Spleen (tissue), 11 donors: ENCODE measurements at regions not wholly inside any gene's neighbourhood (a gene's known extent, or its start where the extent isn't known, plus 50 kb on each side); places are given as distances from the start of the nearest gene placed in this dataset.

Experiments
- DNase-seq: peaks from one replicate; pipeline ENCODE4 v3.0.0-alpha.2; 2020
- H3K27ac ChIP-seq, 8 donors: fragments of 200-600 bp; sonication (generic) in 7 of 8; 1 replicate in 4 of 8; 2 replicates in 4 of 8; pipeline versions ENCODE4 v1.5.0 to v1.8.0; 2016 to 2021; ENCODE audit warnings: inconsistent platforms in 4 of 8, mild to moderate bottlenecking in 4 of 8, moderate library complexity in 1 of 8
- H3K27me3 ChIP-seq, 7 donors: fragments of 200-600 bp; sonication (generic) in 6 of 7; replicated peaks in 1 of 7; 1 replicate in 4 of 7; 2 replicates in 3 of 7; pipeline versions ENCODE4 v1.5.0 to v1.8.0; 2016 to 2021; ENCODE audit warnings: inconsistent platforms in 3 of 7, mild to moderate bottlenecking in 1 of 7
- H3K36me3 ChIP-seq, 6 donors: fragments of 200-600 bp; sonication (generic) in 5 of 6; 1 replicate in 4 of 6; 2 replicates in 2 of 6; pipeline versions ENCODE4 v1.5.0 to v1.8.0; 2016 to 2021; ENCODE audit warnings: inconsistent platforms in 2 of 6
- H3K4me1 ChIP-seq, 6 donors: fragments of 200-600 bp; sonication (generic) in 5 of 6; 1 replicate in 3 of 6; 2 replicates in 3 of 6; pipeline versions ENCODE4 v1.5.0 to v1.8.0; 2016 to 2021; ENCODE audit warnings: inconsistent platforms in 3 of 6
- H3K4me3 ChIP-seq, 8 donors: fragments of 200-600 bp; sonication (generic) in 7 of 8; 1 replicate in 4 of 8; 2 replicates in 4 of 8; pipeline versions ENCODE4 v1.5.0 to v1.8.0; 2016 to 2021; ENCODE audit warnings: inconsistent platforms in 4 of 8, mild to moderate bottlenecking in 4 of 8, moderate library complexity in 2 of 8
- H3K9me3 ChIP-seq, 8 donors: fragments of 200-600 bp; sonication (generic) in 7 of 8; 1 replicate in 4 of 8; 2 replicates in 4 of 8; pipeline versions ENCODE4 v1.5.0 to v1.8.0; 2016 to 2021; ENCODE audit warnings: inconsistent platforms in 4 of 8
- POLR2A ChIP-seq, 3 donors: fragments of 450-650 bp; IDR thresholded peaks; one replicate each; pipeline ENCODE4 v1.5.1; 2017; ENCODE audit warnings: antibody characterized with exemption in 3 of 3, mild to moderate bottlenecking in 1 of 3
- POLR2AphosphoS5 ChIP-seq, 3 donors: sonication (generic); formaldehyde crosslinking; IDR thresholded peaks; one replicate each; pipeline ENCODE4 v1.5.1; 2017; ENCODE audit warnings: antibody characterized with exemption in 3 of 3
- WGBS, 5 donors: extraction: QIAGEN DNeasy Blood & Tissue Kit in 3 of 5; methylation state at CpG; one replicate each; pipeline versions ENCODE4 v1.1.5 to v1.1.7; 2013 to 2018; 5-methylcytosine and 5-hydroxymethylcytosine counted together
- intact Hi-C: fragments of 100-400 bp; cut with DNase I; formaldehyde crosslinking; loops from one replicate; pipeline ENCODE4 v1.15.0; 2023; ENCODE audit warnings: low total_unique reads
- TF ChIP-seq, protein P1 (sequence below), 11 experiments: fragments of 200-600 bp in 7 of 11; fragments of 450-650 bp in 4 of 11; sonication (generic) in 4 of 11; IDR thresholded peaks in 8 of 11; conservative IDR thresholded peaks in 3 of 11; 1 replicate in 7 of 11; 2 replicates in 4 of 11; pipeline versions ENCODE4 v1.4.0 to v1.8.0; 2016 to 2021; ENCODE audit warnings: antibody characterized with exemption in 11 of 11, inconsistent platforms in 4 of 11, mild to moderate bottlenecking in 1 of 11
- donor health status: healthy with polysubstance abuse.
- donor health status: DM: no; HTN: no; CAD: no; lungs with moderate emphysema.
- donor health status: DM: no; HTN: no; CAD: no.
- donor health status: Bipolar disorder and iron deficiency.
- donor health status: healthy.
- donor health status: DM: no; HTN: no; CAD: no.
- donor health status: DM: yes; HTN: yes; CAD: no.

DNA sequence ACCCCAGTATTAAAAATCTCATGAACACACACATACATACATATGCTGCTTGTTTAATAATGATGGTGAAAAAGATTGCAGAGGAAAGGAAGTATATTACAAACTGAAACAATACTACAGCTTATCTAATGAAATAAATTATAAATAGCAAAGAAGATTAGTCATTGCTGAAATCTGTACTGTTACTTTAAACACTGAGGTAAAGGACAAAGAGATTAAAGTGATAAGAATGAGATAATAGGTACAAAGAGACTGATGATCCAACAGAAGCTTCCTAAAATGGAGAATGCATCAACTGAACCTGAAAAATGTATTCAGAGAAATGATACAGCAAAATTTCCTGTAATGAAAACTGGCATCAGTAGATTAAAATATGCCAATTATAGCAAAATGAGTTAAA, 91.5 kb upstream of the KCND2 start:
- no peak for TF ChIP-seq POLR2A (IDR thresholded peaks at IDR 0.05)
- TF ChIP-seq, protein P1, sequence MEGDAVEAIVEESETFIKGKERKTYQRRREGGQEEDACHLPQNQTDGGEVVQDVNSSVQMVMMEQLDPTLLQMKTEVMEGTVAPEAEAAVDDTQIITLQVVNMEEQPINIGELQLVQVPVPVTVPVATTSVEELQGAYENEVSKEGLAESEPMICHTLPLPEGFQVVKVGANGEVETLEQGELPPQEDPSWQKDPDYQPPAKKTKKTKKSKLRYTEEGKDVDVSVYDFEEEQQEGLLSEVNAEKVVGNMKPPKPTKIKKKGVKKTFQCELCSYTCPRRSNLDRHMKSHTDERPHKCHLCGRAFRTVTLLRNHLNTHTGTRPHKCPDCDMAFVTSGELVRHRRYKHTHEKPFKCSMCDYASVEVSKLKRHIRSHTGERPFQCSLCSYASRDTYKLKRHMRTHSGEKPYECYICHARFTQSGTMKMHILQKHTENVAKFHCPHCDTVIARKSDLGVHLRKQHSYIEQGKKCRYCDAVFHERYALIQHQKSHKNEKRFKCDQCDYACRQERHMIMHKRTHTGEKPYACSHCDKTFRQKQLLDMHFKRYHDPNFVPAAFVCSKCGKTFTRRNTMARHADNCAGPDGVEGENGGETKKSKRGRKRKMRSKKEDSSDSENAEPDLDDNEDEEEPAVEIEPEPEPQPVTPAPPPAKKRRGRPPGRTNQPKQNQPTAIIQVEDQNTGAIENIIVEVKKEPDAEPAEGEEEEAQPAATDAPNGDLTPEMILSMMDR (IDR thresholded peaks at IDR 0.05 in 8 of 11, conservative IDR thresholded peaks at IDR 0.05 in 3 of 11): no peak
- no peak for TF ChIP-seq POLR2AphosphoS5 (IDR thresholded peaks at IDR 0.05)
- H3K36me3 ChIP-seq: no peaks in the 10 kb centered on the region
- no peaks in the 10 kb centered on the region for H3K9me3 ChIP-seq
- H3K4me3 ChIP-seq: no peak overlapping the region
- no peaks in the 10 kb centered on the region for H3K27me3 ChIP-seq
- no peak overlapping the region for H3K27ac ChIP-seq
- intact Hi-C loops: no loop called here
- no peaks in the 10 kb centered on the region for H3K4me1 ChIP-seq
- DNase-seq: no peak

- no peak overlapping the region for H3K4me3 ChIP-seq
- no peaks in the 10 kb centered on the region for H3K4me1 ChIP-seq
- H3K27me3 ChIP-seq: no peaks in the 10 kb centered on the region
- WGBS, 5 donors: 21 to 76% (median 67%) methylated on average over 1 of the region's 1 CpG
- H3K36me3 ChIP-seq: no peaks in the 10 kb centered on the region
- no peak for DNase-seq
- no peak overlapping the region for H3K27ac ChIP-seq
- no peak for TF ChIP-seq POLR2AphosphoS5 (IDR thresholded peaks at IDR 0.05)
- TF ChIP-seq, protein P1 (IDR thresholded peaks at IDR 0.05 in 8 of 11, conservative IDR thresholded peaks at IDR 0.05 in 3 of 11): no peak
- no peak for TF ChIP-seq POLR2A (IDR thresholded peaks at IDR 0.05)
- intact Hi-C loops: no loop called here
- H3K9me3 ChIP-seq: no peaks in the 10 kb centered on the region
These were observed 88.1 kb upstream of the KCND2 start for GRCh38 chr7:120184866-120185265.

- Histone ChIP-seq H3K27ac (no peak overlapping the region), H3K4me3 (no peak overlapping the region), H3K27me3 (no peaks in the 10 kb centered on the region), H3K9me3 (no peaks in the 10 kb centered on the region), H3K36me3 (no peaks in the 10 kb centered on the region), H3K4me1 (no peaks in the 10 kb centered on the region)
- DNase-seq: no peak
- intact Hi-C loops: no loop called here
- WGBS, 5 donors: 57 to 76% (median 67%) methylated on average over 3 of the region's 3 CpGs
- TF ChIP-seq, protein P1 (IDR thresholded peaks at IDR 0.05 in 8 of 11, conservative IDR thresholded peaks at IDR 0.05 in 3 of 11): no peak
- TF ChIP-seq POLR2A (IDR thresholded peaks at IDR 0.05): no peak
These were observed 86.9 kb upstream of the KCND2 start for GRCh38 chr7:120185940-120186682.

GRCh38 chr7:120186688-120187087, 86.3 kb upstream of the KCND2 start:
- no peak for TF ChIP-seq POLR2A (IDR thresholded peaks at IDR 0.05)
- TF ChIP-seq POLR2AphosphoS5 (IDR thresholded peaks at IDR 0.05): no peak
- TF ChIP-seq, protein P1 (IDR thresholded peaks at IDR 0.05 in 8 of 11, conservative IDR thresholded peaks at IDR 0.05 in 3 of 11): no peak
- Histone ChIP-seq H3K4me1 (no peaks in the 10 kb centered on the region), H3K9me3 (no peaks in the 10 kb centered on the region), H3K27me3 (no peaks in the 10 kb centered on the region), H3K4me3 (no peak overlapping the region), H3K27ac (no peak overlapping the region), H3K36me3 (no peaks in the 10 kb centered on the region)
- DNase-seq: no peak
- intact Hi-C loops: no loop called here
- WGBS, 5 donors: 80 to 91% (median 82%) methylated on average over 4 of the region's 4 CpGs
